Erythroblast (primary cell): ENCODE measurements at regions not wholly inside any gene's neighbourhood (a gene's known extent, or its start where the extent isn't known, plus 50 kb on each side); places are given as distances from the start of the nearest gene placed in this dataset.

Experiments used
- GATA1 ChIP-seq: IDR thresholded peaks from 2 replicates; pipeline ENCODE4 v1.6.1; 2011; ENCODE audit warnings: low read depth, mild to moderate bottlenecking, control low read depth, low read length, moderate library complexity
- POLR2A ChIP-seq: IDR thresholded peaks from 2 replicates; pipeline ENCODE4 v1.6.1; 2011; ENCODE audit warnings: mild to moderate bottlenecking, low read length

GRCh38 chr13:68888832-68889231 lies 1218.8 kb upstream of the ATXN8OS start:
- TF ChIP-seq POLR2A (no peak), GATA1 (no peak)
